ENCODE measurements at regions not wholly inside any gene's neighbourhood (a gene's known extent, or its start where the extent isn't known, plus 50 kb on each side); places are given as distances from the start of the nearest gene placed in this dataset.

- TF ChIP-seq CTCF (IDR thresholded peaks at IDR 0.05) (no peak), POLR2A (IDR thresholded peaks at IDR 0.05) (no peak)
These were observed 1418.4 kb downstream of the UQCRFS1 start for GRCh38 chr19:27794494-27795042.
